Stimulated activated CD4-positive, alpha-beta T cell treated with anti-CD3 and anti-CD28 coated beads, Interleukin-2, amount 100 ng/mL, for 24 hours (primary cell): ENCODE measurements at regions not wholly inside any gene's neighbourhood (a gene's known extent, or its start where the extent isn't known, plus 50 kb on each side); places are given as distances from the start of the nearest gene placed in this dataset.
"Not testable (repeated sequence)": the region's sequence is repeated elsewhere in the genome, so short reads cannot be mapped to it uniquely, and the experiment has no call there.

Source experiments
- DNase-seq, 2 donors: peaks; one replicate each; pipeline ENCODE4 v3.0.0-alpha.2; 2020

- DNase-seq = no peak
Measured at GRCh38 chrX:40406330-40406859, 174.4 kb upstream of the ATP6AP2 start.

DNA sequence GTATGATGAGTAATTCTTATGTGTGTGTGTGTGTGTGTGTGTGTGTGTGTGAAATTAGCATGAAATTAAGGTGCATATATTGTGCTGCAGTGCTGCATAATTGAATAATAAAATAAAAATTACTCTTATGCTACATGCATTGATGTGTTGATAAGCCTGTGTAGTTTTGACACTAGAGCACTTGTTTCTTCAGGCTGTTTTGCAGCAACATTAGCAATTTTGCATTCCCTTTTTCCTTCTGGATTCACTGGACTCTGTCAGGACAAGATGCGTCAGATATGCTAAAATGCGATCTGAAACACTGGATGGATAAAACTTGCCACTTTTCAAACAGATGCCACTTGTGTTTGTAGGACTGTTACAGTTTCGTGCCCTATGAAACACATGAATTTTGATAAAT, 175.4 kb upstream of the ATP6AP2 start:
- DNase-seq = no peak

DNA sequence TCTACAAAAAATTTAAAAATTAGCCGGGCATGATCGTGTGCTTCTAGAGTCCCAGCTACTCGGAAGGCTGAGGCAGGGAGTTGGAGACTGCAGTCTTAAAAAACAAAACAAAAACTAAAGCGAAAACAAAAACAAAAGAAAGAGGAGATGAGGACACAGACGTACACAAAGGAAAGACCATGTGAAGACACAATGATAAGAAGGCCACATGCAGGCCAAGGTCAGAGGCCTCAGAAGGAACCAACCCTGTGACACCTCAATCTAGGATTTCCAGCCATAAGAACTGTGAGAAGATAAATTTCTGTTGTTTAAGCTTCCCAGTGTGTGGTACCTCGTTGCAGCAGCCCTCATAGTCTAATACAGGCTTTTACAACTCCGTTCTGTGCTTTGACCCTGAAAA, 177.0 kb upstream of the ATP6AP2 start:
- no peak for DNase-seq

- no peak for DNase-seq
Measured at GRCh38 chrX:40402831-40403533, 177.8 kb upstream of the ATP6AP2 start.

- DNase-seq = no peak
Measured at GRCh38 chrX:40395102-40395501, 185.7 kb upstream of the ATP6AP2 start.

- DNase-seq = no peak
Measured at GRCh38 chrX:40394302-40394701, 186.5 kb upstream of the ATP6AP2 start.

GRCh38 chrX:40392599-40392998, 188.2 kb upstream of the ATP6AP2 start:
- no peak for DNase-seq

GRCh38 chrX:40391662-40392061, 189.1 kb upstream of the ATP6AP2 start:
- no peak for DNase-seq

DNA sequence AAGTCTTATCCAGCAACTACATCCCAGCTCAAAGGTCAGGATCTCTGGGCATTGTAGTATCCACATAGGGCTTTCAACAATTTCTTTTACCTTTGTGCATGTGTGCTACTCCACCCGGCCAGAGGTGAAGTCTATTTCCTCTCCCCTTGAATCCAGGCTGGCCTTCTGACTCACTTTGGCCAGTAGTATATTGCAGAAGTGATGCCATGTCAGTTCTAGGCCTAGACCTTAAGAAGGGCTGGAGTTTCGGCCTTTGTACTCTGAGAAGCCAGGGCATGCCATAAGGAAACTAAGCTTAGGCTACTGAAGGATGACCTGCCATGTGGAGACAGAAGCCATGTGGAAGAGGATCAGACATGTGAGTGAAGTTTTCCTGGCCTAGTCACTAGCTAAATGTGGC, 191.2 kb upstream of the ATP6AP2 start:
- no peak for DNase-seq

- DNase-seq = no peak
Measured at GRCh38 chrX:40388441-40388840, 192.3 kb upstream of the ATP6AP2 start.

DNA sequence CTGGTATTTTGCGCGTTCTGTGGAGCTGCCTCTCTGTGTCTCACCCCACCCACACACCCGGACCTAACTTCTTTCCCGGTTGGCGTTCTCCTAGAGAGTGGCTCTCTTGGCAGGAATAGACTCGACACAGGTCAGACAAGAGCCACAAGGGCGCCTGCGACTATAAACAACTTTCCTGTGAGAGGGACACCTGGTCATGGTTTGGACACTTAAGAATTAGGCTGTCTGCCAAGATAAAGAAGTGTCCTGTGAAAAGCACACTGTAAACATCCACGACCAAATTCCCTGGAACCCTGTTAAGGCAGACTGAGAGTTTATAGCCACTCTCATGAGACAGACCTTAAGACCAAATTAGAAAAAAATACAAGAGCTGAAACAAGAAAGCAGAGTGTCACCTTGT, 192.9 kb upstream of the ATP6AP2 start:
- not testable (repeated sequence) for DNase-seq

GRCh38 chrX:40387311-40387710, 193.5 kb upstream of the ATP6AP2 start:
- DNase-seq = not testable (repeated sequence)

DNA sequence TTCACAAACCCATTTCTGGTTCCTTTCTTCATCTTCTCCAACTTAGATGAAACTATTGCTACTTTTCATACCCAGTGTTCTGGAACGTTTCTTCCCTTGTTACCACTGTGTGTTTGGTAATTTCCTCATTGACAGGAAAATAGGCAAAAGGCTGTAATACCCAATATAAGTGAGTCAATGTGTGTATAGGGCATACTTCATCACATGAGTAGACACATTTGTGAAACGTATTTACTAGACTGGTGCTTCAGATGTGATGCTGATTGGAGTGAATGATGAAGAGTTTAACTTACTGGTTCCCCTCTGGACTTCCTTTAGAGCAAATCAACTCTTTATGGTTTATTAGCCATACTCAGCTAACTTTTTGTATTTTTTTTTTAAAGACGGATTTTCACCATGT, 195.1 kb upstream of the ATP6AP2 start:
- DNase-seq = no peak

DNA sequence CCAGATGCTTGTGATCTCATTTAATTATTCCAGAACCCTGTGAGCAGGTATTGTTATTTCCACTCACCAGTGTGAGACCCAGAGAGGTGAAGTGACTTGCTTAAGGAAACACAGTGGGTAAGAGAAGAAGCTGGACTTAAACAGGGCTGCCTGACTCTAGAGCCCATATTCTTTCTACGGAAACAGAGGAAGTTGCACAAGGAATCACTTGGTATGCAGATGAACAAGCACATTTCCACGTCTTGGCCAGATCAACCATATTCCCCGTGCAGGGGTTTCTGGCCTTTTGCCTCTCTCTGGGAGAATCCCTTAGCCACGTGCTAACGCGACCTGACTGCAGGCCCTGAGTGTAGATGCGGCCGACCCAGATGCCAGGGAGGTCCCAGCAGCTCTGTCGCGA, 195.5 kb upstream of the ATP6AP2 start:
- no peak for DNase-seq

DNA sequence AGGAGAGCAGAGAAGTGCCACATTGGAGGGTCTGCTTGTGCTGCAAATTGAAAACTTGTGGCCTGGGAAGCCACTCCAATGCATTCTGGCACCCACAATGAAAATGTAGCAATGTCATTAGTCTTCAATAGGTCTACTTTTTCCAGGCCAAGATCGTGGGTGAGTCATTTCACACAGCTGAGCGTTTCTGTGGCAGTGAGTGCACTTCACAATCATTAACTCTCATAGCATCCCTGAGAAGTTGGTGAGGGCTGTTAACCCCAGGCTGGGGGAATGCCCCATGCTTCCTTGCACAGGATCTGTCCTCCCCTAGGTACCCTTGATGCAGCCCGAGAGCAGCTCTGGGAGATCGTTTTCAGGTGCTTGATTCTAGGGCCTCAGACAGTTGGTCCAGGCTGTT, 196.8 kb upstream of the ATP6AP2 start:
- no peak for DNase-seq

GRCh38 chrX:40383360-40383759, 197.4 kb upstream of the ATP6AP2 start:
- no peak for DNase-seq

DNA sequence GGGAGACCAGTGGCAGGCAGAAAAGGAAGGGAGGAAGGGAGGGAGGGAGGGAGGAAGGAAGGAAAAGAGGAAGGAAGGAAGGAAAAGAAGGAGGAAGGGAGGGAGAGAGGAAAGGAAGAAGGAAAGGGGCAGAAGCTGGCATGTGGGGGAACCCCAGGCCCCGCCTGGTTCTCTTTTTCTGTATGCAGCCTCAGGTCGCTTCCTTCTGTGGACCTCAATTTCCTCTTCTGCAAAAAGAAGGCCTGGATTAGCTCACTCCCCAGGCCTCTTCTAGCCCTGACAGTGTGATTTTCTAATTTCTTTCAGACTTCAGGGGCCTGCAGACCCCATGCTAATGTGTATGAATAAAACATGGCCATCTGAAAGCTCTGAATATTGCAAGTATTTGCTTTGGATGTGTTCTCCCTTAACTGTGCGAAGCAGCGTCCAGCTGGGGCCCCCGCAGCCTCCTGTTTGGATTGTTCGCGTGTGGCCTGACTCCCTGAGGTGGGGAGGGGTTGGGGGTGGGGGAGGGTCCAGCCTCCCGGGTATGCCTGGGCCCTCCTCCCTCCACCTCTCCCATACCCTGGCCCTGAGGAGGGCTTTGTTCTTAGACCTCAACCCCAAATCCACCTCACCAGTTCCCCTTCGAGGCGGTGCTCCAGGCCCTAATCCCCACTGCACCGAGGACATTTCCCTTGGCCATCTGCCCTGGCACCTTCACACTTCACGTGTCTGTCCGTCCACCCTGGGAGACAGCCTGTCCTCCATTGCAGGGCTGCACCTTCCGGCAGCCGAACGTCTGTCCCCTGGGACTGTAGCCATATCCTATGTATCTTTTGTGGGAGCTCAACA, 199.9 kb upstream of the ATP6AP2 start:
- DNase-seq = no peak

GRCh38 chrX:40377684-40378083, 203.1 kb upstream of the ATP6AP2 start:
- DNase-seq = no peak

DNA sequence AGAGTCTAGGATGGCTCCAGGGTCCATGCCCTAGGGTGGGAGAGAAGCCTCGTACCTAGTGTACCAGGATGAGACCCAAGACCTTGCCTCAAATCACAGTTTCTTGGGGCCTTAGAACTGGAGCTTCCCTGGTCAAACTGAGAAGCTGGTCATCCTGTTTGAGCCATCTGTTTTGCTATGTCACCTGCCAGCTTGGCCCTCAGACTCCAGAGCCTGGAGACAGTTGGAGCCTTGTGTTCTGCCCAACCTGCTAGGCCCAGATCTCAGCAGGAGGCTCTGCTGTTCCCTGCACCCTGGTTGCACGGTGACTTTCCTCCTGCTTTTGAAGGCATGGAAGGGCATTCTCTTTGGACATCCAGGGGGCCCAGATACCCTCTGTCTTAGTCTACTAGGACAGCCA, 206.3 kb upstream of the ATP6AP2 start:
- no peak for DNase-seq

DNA sequence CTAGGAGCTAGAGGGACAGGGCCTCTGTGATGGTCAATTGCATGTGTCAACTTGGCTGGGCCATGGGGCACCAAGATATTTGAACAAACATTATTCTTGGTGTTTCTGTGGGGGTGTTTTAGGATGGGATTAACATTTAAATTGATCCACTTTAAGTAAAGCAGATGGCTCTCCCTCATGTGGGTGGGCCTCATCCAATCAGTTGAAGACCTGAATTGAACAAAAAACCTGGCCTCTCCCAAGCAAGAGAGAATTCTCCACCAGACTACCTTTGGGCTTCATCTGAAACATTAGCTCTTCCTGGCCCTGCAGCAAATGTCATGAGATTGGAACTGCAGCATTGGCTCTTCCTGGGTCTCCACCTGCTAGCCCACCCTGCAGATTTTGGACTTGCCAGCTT, 207.1 kb upstream of the ATP6AP2 start:
- no peak for DNase-seq

DNA sequence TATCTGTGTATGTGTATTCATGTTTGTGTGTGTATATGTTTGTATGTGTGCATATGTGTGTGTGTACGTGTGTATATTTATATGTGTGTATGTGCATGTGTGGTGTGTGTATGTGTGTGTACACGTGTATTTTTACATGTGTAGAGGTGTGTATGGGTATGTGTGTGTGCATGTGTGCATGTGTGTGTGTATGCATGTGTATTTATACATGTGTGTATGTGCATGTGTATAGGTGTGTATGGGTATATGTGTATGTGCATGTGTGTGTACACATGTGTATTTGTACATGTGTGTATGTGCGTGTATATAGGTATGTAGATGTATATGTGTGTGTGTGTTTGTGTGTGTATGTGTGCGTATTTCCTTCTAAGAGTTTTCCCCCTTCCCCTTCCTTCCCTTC, 207.7 kb upstream of the ATP6AP2 start:
- DNase-seq = no peak

GRCh38 chrX:40371376-40371775, 209.4 kb upstream of the ATP6AP2 start:
- DNase-seq = no peak

GRCh38 chrX:40368611-40369061, 212.1 kb upstream of the ATP6AP2 start:
- DNase-seq = no peak

GRCh38 chrX:40366661-40367060, 214.1 kb upstream of the ATP6AP2 start:
- no peak for DNase-seq
